ENCODE measurements at regions not wholly inside any gene's neighbourhood (a gene's known extent, or its start where the extent isn't known, plus 50 kb on each side); places are given as distances from the start of the nearest gene placed in this dataset.

- no peak for DNase-seq (ENCODE audit: low spot score)
- Mint-ChIP-seq H3K27me3 (ENCODE audit: insufficient read depth) (peaks cover 8% of the 10 kb centered on the region), H3K4me3 (no peak overlapping the region), H3K9me3 (no peaks in the 10 kb centered on the region), H3K27ac (no peak overlapping the region), H3K36me3 (ENCODE audit: low read depth) (no peaks in the 10 kb centered on the region), H3K4me1 (ENCODE audit: low read depth) (no peaks in the 10 kb centered on the region)
- intact Hi-C loops (cut with micrococcal nuclease) = loop anchor here (10.0 kb wide), 1 partner anchor 148 kb away; no protein-coding TSS in a partner anchor
Observed at GRCh38 chr6:71387179-71387578, 98.6 kb downstream of the OGFRL1 start.

- no peaks in the 10 kb centered on the region for H3K36me3 Mint-ChIP-seq (ENCODE audit: low read depth)
- no peak overlapping the region for H3K4me3 Mint-ChIP-seq
- H3K27me3 Mint-ChIP-seq (ENCODE audit: insufficient read depth) = peaks cover 8% of the 10 kb centered on the region
- intact Hi-C loops (cut with micrococcal nuclease) = loop anchor here (10.0 kb wide), 1 partner anchor 147 kb away; no protein-coding TSS in a partner anchor
- no peak overlapping the region for H3K27ac Mint-ChIP-seq
- no peak for DNase-seq (ENCODE audit: low spot score)
- H3K4me1 Mint-ChIP-seq (ENCODE audit: low read depth) = no peaks in the 10 kb centered on the region
- no peaks in the 10 kb centered on the region for H3K9me3 Mint-ChIP-seq
Observed at GRCh38 chr6:71388068-71388744, 99.6 kb downstream of the OGFRL1 start.

DNA sequence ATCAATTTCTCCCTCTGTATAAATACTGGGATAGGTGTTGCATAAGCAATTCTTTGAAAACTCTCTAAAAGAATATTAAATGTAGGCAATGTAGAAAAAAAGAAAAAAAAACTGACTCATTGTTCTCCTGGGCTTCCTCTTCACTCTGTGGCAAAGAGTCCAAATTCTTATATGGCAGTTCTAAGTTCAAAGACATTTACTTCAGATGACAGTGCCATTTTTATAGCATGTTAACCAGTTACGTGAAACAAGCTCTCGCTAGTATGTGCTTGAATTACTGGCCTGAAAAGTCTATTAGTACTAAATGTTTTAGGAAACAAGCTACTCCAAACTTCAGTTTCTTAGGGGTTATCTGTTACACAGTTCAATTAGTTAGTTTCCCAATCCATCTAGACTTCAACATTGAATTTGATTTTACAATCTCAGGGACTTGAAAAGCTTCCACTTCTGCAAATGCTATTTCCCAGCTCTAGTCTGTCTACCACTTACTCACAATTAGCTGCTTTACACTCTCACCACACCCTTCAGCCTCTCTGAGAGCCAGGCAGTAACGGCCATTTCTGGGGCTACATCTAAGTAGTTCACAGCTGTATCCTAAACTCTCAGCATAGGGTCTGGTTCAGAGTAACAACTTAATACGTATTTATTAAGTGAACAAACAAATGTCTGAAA is 100.4 kb downstream of the OGFRL1 start:
- no peaks in the 10 kb centered on the region for H3K4me1 Mint-ChIP-seq (ENCODE audit: low read depth)
- H3K27me3 Mint-ChIP-seq (ENCODE audit: insufficient read depth) = peaks cover 8% of the 10 kb centered on the region
- H3K36me3 Mint-ChIP-seq (ENCODE audit: low read depth) = no peaks in the 10 kb centered on the region
- no peak overlapping the region for H3K4me3 Mint-ChIP-seq
- H3K9me3 Mint-ChIP-seq = no peaks in the 10 kb centered on the region
- DNase-seq (ENCODE audit: low spot score) = no peak
- H3K27ac Mint-ChIP-seq = no peak overlapping the region
- intact Hi-C loops (cut with micrococcal nuclease) = loop anchor here (10.0 kb wide), 1 partner anchor 146 kb away; no protein-coding TSS in a partner anchor

- Mint-ChIP-seq H3K27ac (no peak overlapping the region), H3K4me3 (no peak overlapping the region), H3K4me1 (ENCODE audit: low read depth) (no peaks in the 10 kb centered on the region), H3K9me3 (no peaks in the 10 kb centered on the region), H3K36me3 (ENCODE audit: low read depth) (no peaks in the 10 kb centered on the region), H3K27me3 (ENCODE audit: insufficient read depth) (peaks cover 3% of the 10 kb centered on the region)
- intact Hi-C loops (cut with micrococcal nuclease) = no loop called here
- DNase-seq (ENCODE audit: low spot score) = no peak
Observed at GRCh38 chr6:71391126-71391525, 102.5 kb downstream of the OGFRL1 start.

DNA sequence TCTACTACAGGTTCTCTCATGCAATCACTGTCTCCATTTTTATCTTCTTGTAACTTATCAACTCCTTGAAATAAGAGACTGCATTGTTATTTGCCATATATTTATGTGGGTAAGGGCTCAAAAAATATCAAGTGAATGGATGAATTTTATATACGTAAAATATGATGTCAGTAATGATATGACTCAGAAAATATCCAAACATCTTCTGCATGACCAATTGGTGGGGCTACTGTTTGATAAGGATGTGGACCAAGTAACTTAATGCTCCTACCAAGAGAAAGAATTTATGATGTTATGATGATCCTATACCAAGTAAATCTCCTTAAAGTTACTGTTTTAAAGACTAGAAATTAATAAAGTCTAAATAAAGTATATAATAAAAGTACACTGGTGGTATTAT is 103.7 kb downstream of the OGFRL1 start:
- H3K4me3 Mint-ChIP-seq = no peak overlapping the region
- no peaks in the 10 kb centered on the region for H3K4me1 Mint-ChIP-seq (ENCODE audit: low read depth)
- intact Hi-C loops (cut with micrococcal nuclease) = no loop called here
- H3K36me3 Mint-ChIP-seq (ENCODE audit: low read depth) = no peaks in the 10 kb centered on the region
- H3K27me3 Mint-ChIP-seq (ENCODE audit: insufficient read depth) = peaks cover 3% of the 10 kb centered on the region
- no peak for DNase-seq (ENCODE audit: low spot score)
- H3K27ac Mint-ChIP-seq = no peak overlapping the region
- H3K9me3 Mint-ChIP-seq = no peaks in the 10 kb centered on the region

DNA sequence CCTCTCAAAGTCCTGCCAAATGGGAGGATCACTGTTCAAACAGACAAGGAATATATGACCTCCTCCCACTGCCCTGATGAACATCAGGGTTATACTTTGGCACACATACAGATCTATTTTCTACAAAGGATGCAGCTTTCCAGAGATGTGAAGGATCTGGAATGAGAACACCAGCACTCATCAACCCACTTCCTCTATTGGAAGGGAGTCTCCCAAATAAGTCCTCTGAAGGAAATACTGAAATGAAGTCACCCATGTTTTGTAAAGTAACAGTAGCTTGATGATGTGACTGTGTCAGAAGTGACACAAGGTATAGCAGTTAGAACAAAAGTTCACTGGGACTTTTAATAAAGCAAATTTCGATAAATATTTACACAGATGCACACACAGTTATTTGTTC is 104.9 kb downstream of the OGFRL1 start:
- no peak overlapping the region for H3K27ac Mint-ChIP-seq
- H3K27me3 Mint-ChIP-seq (ENCODE audit: insufficient read depth) = no peaks in the 10 kb centered on the region
- H3K36me3 Mint-ChIP-seq (ENCODE audit: low read depth) = no peaks in the 10 kb centered on the region
- H3K9me3 Mint-ChIP-seq = no peaks in the 10 kb centered on the region
- no peaks in the 10 kb centered on the region for H3K4me1 Mint-ChIP-seq (ENCODE audit: low read depth)
- no peak overlapping the region for H3K4me3 Mint-ChIP-seq
- DNase-seq (ENCODE audit: low spot score) = no peak
- intact Hi-C loops (cut with micrococcal nuclease) = no loop called here

- H3K27ac Mint-ChIP-seq = no peak overlapping the region
- intact Hi-C loops (cut with micrococcal nuclease) = no loop called here
Observed at GRCh38 chr6:71393981-71394432, 105.4 kb downstream of the OGFRL1 start.

DNA sequence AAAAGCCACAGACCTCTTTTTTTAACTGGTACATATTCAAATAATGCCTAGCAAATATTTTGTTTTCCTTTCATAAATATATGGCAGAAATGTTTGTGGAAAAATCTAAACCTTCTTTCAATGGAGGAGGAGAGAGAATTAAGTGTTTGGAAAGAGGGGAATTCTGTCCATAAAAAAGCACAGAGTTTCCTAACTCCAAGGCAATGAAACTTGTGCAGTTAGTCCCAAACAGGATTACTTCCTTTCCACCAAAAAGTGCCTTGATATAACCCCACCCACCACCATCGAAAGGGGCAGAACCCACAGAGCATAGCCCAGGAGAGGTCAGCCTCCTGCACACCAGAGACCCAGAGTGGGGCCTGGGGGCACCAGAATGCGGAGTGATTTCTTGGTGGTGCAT is 106.3 kb downstream of the OGFRL1 start:
- intact Hi-C loops (cut with micrococcal nuclease) = no loop called here
- no peak overlapping the region for H3K27ac Mint-ChIP-seq
- H3K4me1 Mint-ChIP-seq (ENCODE audit: low read depth) = no peaks in the 10 kb centered on the region
- DNase-seq (ENCODE audit: low spot score) = no peak
- H3K9me3 Mint-ChIP-seq = no peaks in the 10 kb centered on the region
- H3K36me3 Mint-ChIP-seq (ENCODE audit: low read depth) = no peaks in the 10 kb centered on the region
- no peaks in the 10 kb centered on the region for H3K27me3 Mint-ChIP-seq (ENCODE audit: insufficient read depth)
- H3K4me3 Mint-ChIP-seq = no peak overlapping the region

More at GRCh38 chr6:71393981-71394432, 105.4 kb downstream of the OGFRL1 start:
- Mint-ChIP-seq H3K9me3 (no peaks in the 10 kb centered on the region), H3K36me3 (ENCODE audit: low read depth) (no peaks in the 10 kb centered on the region), H3K27me3 (ENCODE audit: insufficient read depth) (no peaks in the 10 kb centered on the region), H3K4me1 (ENCODE audit: low read depth) (no peaks in the 10 kb centered on the region), H3K4me3 (no peak overlapping the region)
- no peak for DNase-seq (ENCODE audit: low spot score)

GRCh38 chr6:71395731-71396409 is 107.3 kb downstream of the OGFRL1 start:
- H3K27ac Mint-ChIP-seq = no peak overlapping the region

DNA sequence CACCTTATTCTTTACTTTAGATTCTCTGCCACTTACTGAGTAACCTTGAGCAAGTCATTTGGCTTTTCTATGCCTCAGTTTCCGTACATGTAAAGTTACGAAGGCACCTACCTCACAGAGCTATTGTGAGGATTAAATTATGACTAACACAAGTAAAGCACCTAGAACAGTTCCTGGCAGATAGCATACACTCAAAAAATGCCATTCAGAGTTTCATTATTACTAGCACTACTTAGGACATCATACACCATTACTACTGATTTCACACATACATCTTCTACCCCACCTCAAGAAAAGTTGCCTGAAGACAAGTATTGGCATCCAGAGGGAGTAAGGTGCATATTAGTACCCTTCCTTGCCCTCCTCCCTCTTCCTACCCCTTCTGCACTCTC is 107.8 kb downstream of the OGFRL1 start:
- intact Hi-C loops (cut with micrococcal nuclease) = no loop called here
- DNase-seq (ENCODE audit: low spot score) = no peak
- Mint-ChIP-seq H3K9me3 (no peaks in the 10 kb centered on the region), H3K4me3 (no peak overlapping the region), H3K27me3 (ENCODE audit: insufficient read depth) (no peaks in the 10 kb centered on the region), H3K36me3 (ENCODE audit: low read depth) (no peaks in the 10 kb centered on the region), H3K27ac (no peak overlapping the region), H3K4me1 (ENCODE audit: low read depth) (no peaks in the 10 kb centered on the region)

More at GRCh38 chr6:71395731-71396409, 107.3 kb downstream of the OGFRL1 start:
- no peak overlapping the region for H3K4me3 Mint-ChIP-seq
- no peak for DNase-seq (ENCODE audit: low spot score)
- no peaks in the 10 kb centered on the region for H3K27me3 Mint-ChIP-seq (ENCODE audit: insufficient read depth)
- no peaks in the 10 kb centered on the region for H3K4me1 Mint-ChIP-seq (ENCODE audit: low read depth)
- no peaks in the 10 kb centered on the region for H3K9me3 Mint-ChIP-seq
- intact Hi-C loops (cut with micrococcal nuclease) = no loop called here
- H3K36me3 Mint-ChIP-seq (ENCODE audit: low read depth) = no peaks in the 10 kb centered on the region

GRCh38 chr6:71399279-71399678 is 110.7 kb downstream of the OGFRL1 start:
- no peak overlapping the region for H3K27ac Mint-ChIP-seq
- no peaks in the 10 kb centered on the region for H3K36me3 Mint-ChIP-seq (ENCODE audit: low read depth)
- H3K4me3 Mint-ChIP-seq = no peak overlapping the region
- peaks cover 4% of the 10 kb centered on the region for H3K27me3 Mint-ChIP-seq (ENCODE audit: insufficient read depth)
- no peaks in the 10 kb centered on the region for H3K9me3 Mint-ChIP-seq
- intact Hi-C loops (cut with micrococcal nuclease) = no loop called here
- no peak for DNase-seq (ENCODE audit: low spot score)
- H3K4me1 Mint-ChIP-seq (ENCODE audit: low read depth) = no peaks in the 10 kb centered on the region

GRCh38 chr6:71400852-71401251 is 112.2 kb downstream of the OGFRL1 start:
- intact Hi-C loops (cut with micrococcal nuclease) = no loop called here
- DNase-seq (ENCODE audit: low spot score) = no peak
- Mint-ChIP-seq H3K4me1 (ENCODE audit: low read depth) (no peaks in the 10 kb centered on the region), H3K4me3 (no peak overlapping the region), H3K9me3 (no peaks in the 10 kb centered on the region), H3K27me3 (ENCODE audit: insufficient read depth) (peaks cover 5% of the 10 kb centered on the region), H3K27ac (no peak overlapping the region), H3K36me3 (ENCODE audit: low read depth) (no peaks in the 10 kb centered on the region)

GRCh38 chr6:71402096-71402495 is 113.5 kb downstream of the OGFRL1 start:
- no peaks in the 10 kb centered on the region for H3K4me1 Mint-ChIP-seq (ENCODE audit: low read depth)
- H3K9me3 Mint-ChIP-seq = no peaks in the 10 kb centered on the region
- intact Hi-C loops (cut with micrococcal nuclease) = no loop called here
- H3K4me3 Mint-ChIP-seq = no peak overlapping the region
- no peak overlapping the region for H3K27ac Mint-ChIP-seq
- peaks cover 12% of the 10 kb centered on the region for H3K27me3 Mint-ChIP-seq (ENCODE audit: insufficient read depth)
- no peaks in the 10 kb centered on the region for H3K36me3 Mint-ChIP-seq (ENCODE audit: low read depth)
- no peak for DNase-seq (ENCODE audit: low spot score)

All from activated T-helper 1 cell treated with anti-CD3 and anti-CD28 coated beads, Interleukin-12 subunit alpha, Interleukin-12 subunit beta, Interleukin-2, Interleukin-4 antibody, amounts not matched to agents 30 ng/mL and 10 ng/mL and 1 ng/mL, durations not matched to agents 14 hours and 24 hours and 36 hours (primary cell).